Loucy (cell line): ENCODE measurements at regions not wholly inside any gene's neighbourhood (a gene's known extent, or its start where the extent isn't known, plus 50 kb on each side); places are given as distances from the start of the nearest gene placed in this dataset.

Experiments used
- EZH2phosphoT487 ChIP-seq: fragments of 200-600 bp; IDR thresholded peaks from 2 replicates; pipeline ENCODE4 v1.6.1; 2018; ENCODE audit warnings: antibody characterized with exemption, mild to moderate bottlenecking, moderate library complexity, borderline replicate concordance
- TF ChIP-seq, protein P1 (sequence below): fragments of 200-600 bp; sonication (generic); conservative IDR thresholded peaks from 2 replicates; pipeline ENCODE4 v1.5.1; 2014; ENCODE audit warnings: mild to moderate bottlenecking, antibody characterized with exemption, low read length

DNA sequence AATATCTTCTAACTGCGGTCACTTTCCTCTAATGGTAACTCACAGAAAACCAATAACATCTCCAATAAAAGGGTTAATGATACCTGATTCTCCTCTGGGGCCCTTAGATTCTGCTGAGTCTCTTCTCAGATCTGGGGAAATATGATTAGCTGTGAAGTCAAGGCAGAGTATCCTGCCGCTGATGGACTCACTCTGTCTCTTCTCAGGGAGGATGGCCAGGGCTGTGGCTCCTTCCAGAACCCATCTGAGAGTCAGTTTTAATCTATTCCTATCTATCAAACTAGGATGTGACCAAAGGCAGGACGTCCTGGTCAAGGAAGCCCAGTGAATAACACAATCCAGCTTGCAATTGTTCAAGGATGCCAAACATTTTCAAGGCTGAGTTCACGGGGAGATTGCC lies 109.8 kb downstream of the SLC10A2 start:
- TF ChIP-seq, protein P1, sequence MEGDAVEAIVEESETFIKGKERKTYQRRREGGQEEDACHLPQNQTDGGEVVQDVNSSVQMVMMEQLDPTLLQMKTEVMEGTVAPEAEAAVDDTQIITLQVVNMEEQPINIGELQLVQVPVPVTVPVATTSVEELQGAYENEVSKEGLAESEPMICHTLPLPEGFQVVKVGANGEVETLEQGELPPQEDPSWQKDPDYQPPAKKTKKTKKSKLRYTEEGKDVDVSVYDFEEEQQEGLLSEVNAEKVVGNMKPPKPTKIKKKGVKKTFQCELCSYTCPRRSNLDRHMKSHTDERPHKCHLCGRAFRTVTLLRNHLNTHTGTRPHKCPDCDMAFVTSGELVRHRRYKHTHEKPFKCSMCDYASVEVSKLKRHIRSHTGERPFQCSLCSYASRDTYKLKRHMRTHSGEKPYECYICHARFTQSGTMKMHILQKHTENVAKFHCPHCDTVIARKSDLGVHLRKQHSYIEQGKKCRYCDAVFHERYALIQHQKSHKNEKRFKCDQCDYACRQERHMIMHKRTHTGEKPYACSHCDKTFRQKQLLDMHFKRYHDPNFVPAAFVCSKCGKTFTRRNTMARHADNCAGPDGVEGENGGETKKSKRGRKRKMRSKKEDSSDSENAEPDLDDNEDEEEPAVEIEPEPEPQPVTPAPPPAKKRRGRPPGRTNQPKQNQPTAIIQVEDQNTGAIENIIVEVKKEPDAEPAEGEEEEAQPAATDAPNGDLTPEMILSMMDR: no peak
- TF ChIP-seq EZH2phosphoT487: no peak
